GM12878 (cell line): ENCODE measurements at regions not wholly inside any gene's neighbourhood (a gene's known extent, or its start where the extent isn't known, plus 50 kb on each side); places are given as distances from the start of the nearest gene placed in this dataset.
A peak's percentile ranks its signal among the peaks of the same experiment; 100 is the strongest.

Source experiments
- ATAC-seq: fragments of 200-7000 bp; cut with Tn5 transposase; 3 replicates; pipeline ENCODE4 v1.9.1; 2020; ENCODE audit warnings: mild to moderate bottlenecking, moderate library complexity
- BruUV-seq: library from RNA; stranded (reverse); fragments of 400-500 nt; replicated peaks from 2 replicates; lab custom pipeline; 2021; lab: Mats Ljungman, UMichigan
- CTCF ChIA-PET: fragments of 300-600 bp; sonication (Branson Sonifier 250); formaldehyde crosslinking; extraction: SDS; loops from one replicate; lab custom pipeline; 2021; ENCODE audit warnings: inconsistent platforms; lab: Yijun Ruan, JAX
- POLR2A ChIA-PET: fragments of 350-600 bp; formaldehyde crosslinking; extraction: SDS; loops from one replicate; lab custom pipeline; 2021; ENCODE audit warnings: inconsistent platforms; lab: Charles Lee
- RAD21 ChIA-PET: fragments of 300-600 bp; sonication (Branson Sonifier 250); formaldehyde crosslinking; loops from one replicate; lab custom pipeline; 2023; ENCODE audit warnings: antibody characterized with exemption; ENCODE audit not compliant: unreplicated experiment; lab: Charles Lee
- SMC1A ChIA-PET: fragments of 300-600 bp; sonication (Branson Sonifier 250); formaldehyde crosslinking; loops from one replicate; lab custom pipeline; 2023; ENCODE audit not compliant: unreplicated experiment, uncharacterized antibody; lab: Charles Lee
- DNase-seq: peaks from one replicate; pipeline ENCODE4 v3.0.0-alpha.2; 2011; ENCODE audit warnings: low read depth, low spot score
- FAIRE-seq: peaks from 3 replicates; lab custom pipeline; 2011; peaks lifted over from hg19 to GRCh38; lab: Jason Lieb, UNC
- H2AFZ ChIP-seq: 2 replicates; pipeline ENCODE4 v1.6.0; 2011; ENCODE audit warnings: low read depth, low read length, control low read depth; ENCODE audit not compliant: control insufficient read depth
- H3K27ac ChIP-seq: 2 replicates; pipeline ENCODE4 v1.5.1; 2011; ENCODE audit warnings: control low read depth; ENCODE audit not compliant: control insufficient read depth, insufficient read depth
- H3K27me3 ChIP-seq, 2 experiments: replicated peaks in 1 of 2; 2 replicates each; pipeline versions ENCODE4 v1.6.0 to v1.6.1; 2011; ENCODE audit warnings: low read length in 1 of 2; ENCODE audit not compliant: control insufficient read depth in 2 of 2, insufficient read depth in 2 of 2
- H3K36me3 ChIP-seq, 2 experiments: 2 replicates each; pipeline ENCODE4 v1.5.1; 2011; ENCODE audit warnings: low read length in 1 of 2; ENCODE audit not compliant: control insufficient read depth in 2 of 2, insufficient read depth in 2 of 2
- H3K4me1 ChIP-seq: 2 replicates; pipeline ENCODE4 v1.6.1; 2011; ENCODE audit warnings: mild to moderate bottlenecking, low read length, moderate library complexity, mixed read lengths; ENCODE audit not compliant: control insufficient read depth, insufficient read depth
- H3K4me2 ChIP-seq: 2 replicates; pipeline ENCODE4 v1.6.0; 2011; ENCODE audit warnings: control low read depth; ENCODE audit not compliant: control insufficient read depth, insufficient read depth
- H3K4me3 ChIP-seq: fragments of 200-600 bp; sonication (generic); 2 replicates; pipeline ENCODE4 v1.5.1; 2016
- H3K79me2 ChIP-seq: 2 replicates; pipeline ENCODE4 v1.6.0; 2011; ENCODE audit warnings: low read length; ENCODE audit not compliant: control insufficient read depth, insufficient read depth
- H3K9ac ChIP-seq: 2 replicates; pipeline ENCODE4 v1.8.0; 2011; ENCODE audit warnings: low read length, control low read depth, mixed read lengths; ENCODE audit not compliant: control insufficient read depth, insufficient read depth
- H3K9me3 ChIP-seq: replicated peaks from 3 replicates; pipeline ENCODE4 v1.5.1; 2011; ENCODE audit warnings: mild to moderate bottlenecking, low read length; ENCODE audit not compliant: control insufficient read depth, insufficient read depth
- H4K20me1 ChIP-seq: 2 replicates; pipeline ENCODE4 v1.6.0; 2011; ENCODE audit not compliant: control insufficient read depth, insufficient read depth
- CHD4 ChIP-seq: fragments of 200-600 bp; sonication (generic); IDR thresholded peaks from 2 replicates; pipeline ENCODE4 v1.6.1; 2016; ENCODE audit warnings: mild to moderate bottlenecking
- CREB1 ChIP-seq: IDR thresholded peaks from 2 replicates; pipeline ENCODE4 v1.6.1; 2012; ENCODE audit warnings: low read depth, mild to moderate bottlenecking, inconsistent platforms
- EZH2 ChIP-seq: IDR thresholded peaks from 2 replicates; pipeline ENCODE4 v1.6.1; 2012; ENCODE audit warnings: low read depth, mild to moderate bottlenecking, control low read depth, inconsistent platforms, low read length, borderline replicate concordance; ENCODE audit not compliant: control insufficient read depth
- HCFC1 ChIP-seq: fragments of 150-350 bp; IDR thresholded peaks from 2 replicates; pipeline ENCODE4 v1.6.1; 2014; ENCODE audit warnings: low read length
- PAX8 ChIP-seq: fragments of 450-650 bp; IDR thresholded peaks from 2 replicates; pipeline ENCODE4 v1.6.1; 2017; ENCODE audit warnings: mild to moderate bottlenecking, moderate library complexity
- PBX3 ChIP-seq: IDR thresholded peaks from 2 replicates; pipeline ENCODE4 v1.6.1; 2011; ENCODE audit warnings: mild to moderate bottlenecking, low read depth, low read length, moderate library complexity; ENCODE audit not compliant: insufficient replicate concordance
- POLR2AphosphoS5 ChIP-seq: IDR thresholded peaks from 2 replicates; pipeline ENCODE4 v1.6.1; 2011; ENCODE audit warnings: mild to moderate bottlenecking, low read length, inconsistent platforms
- RAD21 ChIP-seq: IDR thresholded peaks from 2 replicates; pipeline ENCODE4 v1.6.1; 2011; ENCODE audit warnings: mild to moderate bottlenecking, low read depth, low read length, moderate library complexity; ENCODE audit not compliant: insufficient read depth
- SMC3 ChIP-seq: IDR thresholded peaks from 2 replicates; pipeline ENCODE4 v1.6.1; 2011; ENCODE audit warnings: low read length, improper control_type of control experiment, borderline replicate concordance
- SPI1 ChIP-seq: IDR thresholded peaks from 2 replicates; pipeline ENCODE4 v1.6.1; 2011; ENCODE audit warnings: low read depth, mild to moderate bottlenecking, low read length, moderate library complexity, borderline replicate concordance; ENCODE audit not compliant: insufficient read depth
- WGBS: methylation state at CpG from one replicate; pipeline ENCODE4 v1.1.6; 2016; ENCODE audit warnings: low lambda C conversion rate; ENCODE audit not compliant: insufficient replicate concordance, insufficient coverage; ENCODE audit errors: missing lambda C conversion rate; 5-methylcytosine and 5-hydroxymethylcytosine counted together
- in situ Hi-C: fragments of 300-500 bp; cut with MboI; formaldehyde crosslinking; loops from 9 replicates; pipeline ENCODE4 v1.14.3; 2018; ENCODE audit warnings: mixed read lengths
- intact Hi-C: fragments of 100-400 bp; cut with micrococcal nuclease; formaldehyde crosslinking; loops from one replicate; pipeline ENCODE4 v1.14.2; 2022; ENCODE audit not compliant: unreplicated experiment
- TF ChIP-seq, protein P1 (sequence below), 3 experiments: IDR thresholded peaks in 2 of 3; conservative IDR thresholded peaks in 1 of 3; 2 replicates each; pipeline ENCODE4 v1.5.1; 2011; ENCODE audit warnings: low read depth in 3 of 3, low read length in 3 of 3, mild to moderate bottlenecking in 3 of 3, control low read depth in 2 of 3, moderate library complexity in 2 of 3, inconsistent platforms in 1 of 3, mixed read lengths in 1 of 3; ENCODE audit not compliant: control insufficient read depth in 2 of 3, insufficient read depth in 1 of 3; ENCODE audit errors: extremely low read depth in 1 of 3
- TF ChIP-seq, protein P2 (sequence below): fragments of 150-350 bp; IDR thresholded peaks from 2 replicates; pipeline ENCODE4 v1.6.1; 2016; ENCODE audit warnings: low read depth, low read length

DNA sequence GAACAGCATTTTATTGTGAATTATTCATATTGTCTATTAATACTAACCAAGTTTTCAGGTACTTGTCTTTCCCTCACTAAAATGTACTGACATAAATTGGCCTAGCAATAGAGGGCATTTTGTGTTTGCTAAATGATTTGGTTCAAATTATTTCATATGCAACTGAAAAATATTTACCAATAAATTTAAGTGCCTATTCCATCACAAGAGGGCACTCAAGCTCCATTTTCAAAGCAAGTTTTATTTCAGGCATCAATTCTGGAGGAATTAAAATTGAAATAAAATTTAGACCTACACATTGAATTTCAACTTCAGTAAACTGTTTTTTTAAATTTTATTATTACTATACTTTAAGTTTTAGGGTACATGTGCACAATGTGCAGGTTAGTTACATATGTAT is 114.3 kb upstream of the SYNCRIP start:
- Histone ChIP-seq H3K79me2 (no peaks in the 10 kb centered on the region), H3K9ac (no peak overlapping the region), H2AFZ (no peak overlapping the region), H3K36me3 (no peaks in the 10 kb centered on the region), H4K20me1 (no peaks in the 10 kb centered on the region), H3K27ac (no peak overlapping the region), H3K4me2 (no peak overlapping the region), H3K27me3 (no peaks in the 10 kb centered on the region), H3K4me1 (no peaks in the 10 kb centered on the region), H3K9me3 (no peaks in the 10 kb centered on the region), H3K4me3 (no peak overlapping the region)
- ChIA-PET SMC1A (no interaction called here), RAD21 (no interaction called here), CTCF (no interaction called here), POLR2A (no interaction called here)
- ATAC-seq (no peak), DNase-seq (no peak), FAIRE-seq (no peak)
- in situ Hi-C loops, result no loop called here
- TF ChIP-seq RAD21 (peak; percentile 61), CREB1 (no peak), SMC3 (peak; percentile 27; the same call in 1 of the 2 replicates)
- TF ChIP-seq, protein P1, sequence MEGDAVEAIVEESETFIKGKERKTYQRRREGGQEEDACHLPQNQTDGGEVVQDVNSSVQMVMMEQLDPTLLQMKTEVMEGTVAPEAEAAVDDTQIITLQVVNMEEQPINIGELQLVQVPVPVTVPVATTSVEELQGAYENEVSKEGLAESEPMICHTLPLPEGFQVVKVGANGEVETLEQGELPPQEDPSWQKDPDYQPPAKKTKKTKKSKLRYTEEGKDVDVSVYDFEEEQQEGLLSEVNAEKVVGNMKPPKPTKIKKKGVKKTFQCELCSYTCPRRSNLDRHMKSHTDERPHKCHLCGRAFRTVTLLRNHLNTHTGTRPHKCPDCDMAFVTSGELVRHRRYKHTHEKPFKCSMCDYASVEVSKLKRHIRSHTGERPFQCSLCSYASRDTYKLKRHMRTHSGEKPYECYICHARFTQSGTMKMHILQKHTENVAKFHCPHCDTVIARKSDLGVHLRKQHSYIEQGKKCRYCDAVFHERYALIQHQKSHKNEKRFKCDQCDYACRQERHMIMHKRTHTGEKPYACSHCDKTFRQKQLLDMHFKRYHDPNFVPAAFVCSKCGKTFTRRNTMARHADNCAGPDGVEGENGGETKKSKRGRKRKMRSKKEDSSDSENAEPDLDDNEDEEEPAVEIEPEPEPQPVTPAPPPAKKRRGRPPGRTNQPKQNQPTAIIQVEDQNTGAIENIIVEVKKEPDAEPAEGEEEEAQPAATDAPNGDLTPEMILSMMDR (IDR thresholded peaks at IDR 0.05 in 2 of 3, conservative IDR thresholded peaks at IDR 0.05 in 1 of 3; ENCODE audit: control insufficient read depth in 2 of 3, extremely low read depth in 1 of 3, insufficient read depth in 1 of 3, low read depth in 3 of 3, low read length in 3 of 3), result peak; percentile 10 to 36 (median 28); a peak in 3 of 6 replicates
- no TSS peak for BruUV-seq
- intact Hi-C loops, result loop anchor here (5.0 kb wide), 3 partner anchors 420 to 1100 kb away; no protein-coding TSS in a partner anchor

DNA sequence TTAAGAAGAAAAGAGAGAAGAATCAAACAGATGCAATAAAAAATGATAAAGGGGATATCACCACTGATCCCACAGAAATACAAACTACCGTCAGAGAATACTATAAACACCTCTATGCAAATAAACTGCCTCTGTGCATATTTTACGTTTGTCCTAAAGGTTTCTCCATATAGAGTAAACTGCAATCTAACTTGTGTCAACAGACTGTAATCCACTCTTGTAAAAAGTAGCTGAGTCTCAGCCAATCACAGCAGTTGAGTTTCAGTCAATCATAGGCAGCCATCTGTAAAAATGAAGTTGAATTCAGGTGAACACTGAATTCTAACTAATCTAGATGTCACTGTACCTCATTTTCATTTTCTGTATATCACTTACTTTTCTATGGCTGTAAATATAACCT is 112.2 kb upstream of the SYNCRIP start:
- ATAC-seq (no peak), FAIRE-seq (no peak), DNase-seq (no peak)
- POLR2A ChIA-PET, result no interaction called here
- in situ Hi-C loops, result no loop called here
- no peaks in the 10 kb centered on the region for H3K36me3 ChIP-seq
- H3K27me3 ChIP-seq, result no peaks in the 10 kb centered on the region
- H3K79me2 ChIP-seq, result no peaks in the 10 kb centered on the region
- H3K4me3 ChIP-seq, result no peak overlapping the region
- 30% methylated on average over 2 of the region's 2 CpGs for WGBS
- no peaks in the 10 kb centered on the region for H4K20me1 ChIP-seq
- no peak overlapping the region for H2AFZ ChIP-seq
- RAD21 ChIA-PET, result no interaction called here
- BruUV-seq, result no TSS peak
- no peak overlapping the region for H3K27ac ChIP-seq
- no peak overlapping the region for H3K9ac ChIP-seq
- H3K9me3 ChIP-seq, result no peaks in the 10 kb centered on the region
- H3K4me2 ChIP-seq, result no peak overlapping the region
- CTCF ChIA-PET, result interaction anchor here (0.6 kb wide), 1 partner anchor 1102 kb away, joined by 3 read pairs; no protein-coding TSS in a partner anchor
- SMC1A ChIA-PET, result no interaction called here
- intact Hi-C loops, result loop anchor here (5.0 kb wide), 3 partner anchors 422 to 1102 kb away; no protein-coding TSS in a partner anchor
- H3K4me1 ChIP-seq, result no peaks in the 10 kb centered on the region
- no peak for TF ChIP-seq CHD4
- TF ChIP-seq POLR2AphosphoS5, result no peak
- TF ChIP-seq EZH2, result no peak
- no peak for TF ChIP-seq PAX8
- no peak for TF ChIP-seq PBX3
- TF ChIP-seq HCFC1, result no peak
- TF ChIP-seq, protein P2, sequence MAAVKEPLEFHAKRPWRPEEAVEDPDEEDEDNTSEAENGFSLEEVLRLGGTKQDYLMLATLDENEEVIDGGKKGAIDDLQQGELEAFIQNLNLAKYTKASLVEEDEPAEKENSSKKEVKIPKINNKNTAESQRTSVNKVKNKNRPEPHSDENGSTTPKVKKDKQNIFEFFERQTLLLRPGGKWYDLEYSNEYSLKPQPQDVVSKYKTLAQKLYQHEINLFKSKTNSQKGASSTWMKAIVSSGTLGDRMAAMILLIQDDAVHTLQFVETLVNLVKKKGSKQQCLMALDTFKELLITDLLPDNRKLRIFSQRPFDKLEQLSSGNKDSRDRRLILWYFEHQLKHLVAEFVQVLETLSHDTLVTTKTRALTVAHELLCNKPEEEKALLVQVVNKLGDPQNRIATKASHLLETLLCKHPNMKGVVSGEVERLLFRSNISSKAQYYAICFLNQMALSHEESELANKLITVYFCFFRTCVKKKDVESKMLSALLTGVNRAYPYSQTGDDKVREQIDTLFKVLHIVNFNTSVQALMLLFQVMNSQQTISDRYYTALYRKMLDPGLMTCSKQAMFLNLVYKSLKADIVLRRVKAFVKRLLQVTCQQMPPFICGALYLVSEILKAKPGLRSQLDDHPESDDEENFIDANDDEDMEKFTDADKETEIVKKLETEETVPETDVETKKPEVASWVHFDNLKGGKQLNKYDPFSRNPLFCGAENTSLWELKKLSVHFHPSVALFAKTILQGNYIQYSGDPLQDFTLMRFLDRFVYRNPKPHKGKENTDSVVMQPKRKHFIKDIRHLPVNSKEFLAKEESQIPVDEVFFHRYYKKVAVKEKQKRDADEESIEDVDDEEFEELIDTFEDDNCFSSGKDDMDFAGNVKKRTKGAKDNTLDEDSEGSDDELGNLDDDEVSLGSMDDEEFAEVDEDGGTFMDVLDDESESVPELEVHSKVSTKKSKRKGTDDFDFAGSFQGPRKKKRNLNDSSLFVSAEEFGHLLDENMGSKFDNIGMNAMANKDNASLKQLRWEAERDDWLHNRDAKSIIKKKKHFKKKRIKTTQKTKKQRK, result no peak
- TF ChIP-seq SPI1, result no peak
